ENCODE measurements at regions not wholly inside any gene's neighbourhood (a gene's known extent, or its start where the extent isn't known, plus 50 kb on each side); places are given as distances from the start of the nearest gene placed in this dataset.
A peak's percentile ranks its signal among the peaks of the same experiment; 100 is the strongest.
"Not testable (repeated sequence)": the region's sequence is repeated elsewhere in the genome, so short reads cannot be mapped to it uniquely, and the experiment has no call there.

DNA sequence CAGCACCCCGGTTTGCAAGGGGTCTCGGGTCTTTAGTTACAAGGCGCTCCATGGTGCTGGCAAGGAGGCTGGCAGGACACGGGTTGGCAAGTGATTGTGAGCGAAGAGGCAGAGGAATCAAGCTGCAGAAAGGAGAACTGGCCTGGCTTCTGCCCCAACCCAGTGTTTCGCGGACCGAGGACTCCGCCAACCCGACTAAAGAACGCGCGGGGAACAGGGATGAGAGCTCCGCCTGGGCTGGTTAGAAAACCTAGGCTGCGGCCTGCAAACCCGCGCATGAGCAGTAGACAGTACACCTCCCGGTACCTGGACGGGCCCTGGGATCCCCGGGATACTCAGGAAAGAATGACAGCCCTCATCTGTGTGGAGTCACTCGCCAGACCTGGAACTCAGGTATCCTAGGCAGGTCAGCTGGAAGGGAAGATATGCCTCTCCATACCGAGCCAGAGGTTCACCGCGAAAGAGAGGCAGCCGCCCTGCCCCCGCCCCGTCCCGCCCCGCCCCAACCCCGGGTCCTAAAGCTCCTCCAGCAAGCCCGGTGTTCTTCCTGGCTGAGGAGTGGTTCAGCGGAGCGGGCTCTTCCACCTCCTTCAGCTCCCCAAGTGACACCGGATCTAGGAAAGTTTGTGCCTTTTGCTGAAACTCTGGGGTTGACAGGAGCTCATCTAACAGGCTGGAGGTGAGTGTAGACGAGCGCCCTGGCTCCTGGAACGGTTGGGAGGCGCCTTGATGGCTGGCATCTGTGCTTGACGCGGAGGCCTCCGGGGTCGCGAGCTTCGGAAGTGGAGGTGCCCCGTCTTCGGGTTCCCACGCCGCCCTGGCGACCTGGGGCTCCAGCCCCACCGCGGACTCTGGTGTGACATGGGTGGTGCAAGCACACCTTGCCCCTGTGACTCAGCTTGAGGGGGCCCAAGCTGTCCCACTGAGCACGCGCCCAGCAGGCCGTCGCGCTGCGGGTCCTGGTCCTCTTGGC lies 1847.3 kb upstream of the DEFB115 start:
- H3K4me3 ChIP-seq (ENCODE audit: low read depth, low read length), result peak overlapping the region; percentile 21
- TF ChIP-seq, protein P1, sequence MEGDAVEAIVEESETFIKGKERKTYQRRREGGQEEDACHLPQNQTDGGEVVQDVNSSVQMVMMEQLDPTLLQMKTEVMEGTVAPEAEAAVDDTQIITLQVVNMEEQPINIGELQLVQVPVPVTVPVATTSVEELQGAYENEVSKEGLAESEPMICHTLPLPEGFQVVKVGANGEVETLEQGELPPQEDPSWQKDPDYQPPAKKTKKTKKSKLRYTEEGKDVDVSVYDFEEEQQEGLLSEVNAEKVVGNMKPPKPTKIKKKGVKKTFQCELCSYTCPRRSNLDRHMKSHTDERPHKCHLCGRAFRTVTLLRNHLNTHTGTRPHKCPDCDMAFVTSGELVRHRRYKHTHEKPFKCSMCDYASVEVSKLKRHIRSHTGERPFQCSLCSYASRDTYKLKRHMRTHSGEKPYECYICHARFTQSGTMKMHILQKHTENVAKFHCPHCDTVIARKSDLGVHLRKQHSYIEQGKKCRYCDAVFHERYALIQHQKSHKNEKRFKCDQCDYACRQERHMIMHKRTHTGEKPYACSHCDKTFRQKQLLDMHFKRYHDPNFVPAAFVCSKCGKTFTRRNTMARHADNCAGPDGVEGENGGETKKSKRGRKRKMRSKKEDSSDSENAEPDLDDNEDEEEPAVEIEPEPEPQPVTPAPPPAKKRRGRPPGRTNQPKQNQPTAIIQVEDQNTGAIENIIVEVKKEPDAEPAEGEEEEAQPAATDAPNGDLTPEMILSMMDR (conservative IDR thresholded peaks at IDR 0.05; ENCODE audit: low read depth, low read length), result no peak
- no peak for DNase-seq (ENCODE audit: low read depth)

DNA sequence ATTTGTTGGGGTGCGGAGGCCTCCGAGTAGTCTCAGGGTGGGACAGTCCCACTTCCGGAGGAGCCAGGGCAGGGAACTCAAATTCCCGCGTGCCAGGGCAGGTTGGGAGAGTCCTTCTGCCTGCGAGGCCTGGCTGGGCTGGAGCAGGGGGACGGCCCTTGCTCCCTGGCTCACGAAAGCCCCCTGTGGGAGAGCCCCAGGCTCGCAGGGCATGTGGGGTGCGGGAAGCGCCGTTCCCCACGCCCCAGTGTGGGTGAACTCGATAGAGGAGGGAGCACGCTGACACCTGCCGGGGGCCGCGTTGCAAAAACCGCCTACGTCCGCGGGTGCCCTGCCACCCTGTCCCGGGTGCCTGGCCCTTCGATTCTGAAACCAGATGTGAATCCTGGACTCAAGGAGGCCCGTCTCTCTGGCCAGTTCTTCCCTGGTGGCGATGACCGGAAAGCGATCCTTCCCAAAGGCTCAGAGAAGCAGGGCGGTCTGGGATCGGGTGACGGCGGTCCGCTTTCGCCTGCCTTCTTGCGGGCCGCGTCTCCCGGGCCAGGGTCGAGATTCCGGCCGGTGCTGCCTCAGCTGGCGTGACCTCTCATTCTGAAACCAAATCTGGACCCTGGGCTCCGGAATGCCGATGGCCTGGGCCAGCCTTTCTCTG lies 1846.5 kb upstream of the DEFB115 start:
- H3K4me3 ChIP-seq (ENCODE audit: low read depth, low read length), result no peak overlapping the region
- DNase-seq (ENCODE audit: low read depth), result no peak
- TF ChIP-seq, protein P1 (conservative IDR thresholded peaks at IDR 0.05; ENCODE audit: low read depth, low read length), result no peak

DNA sequence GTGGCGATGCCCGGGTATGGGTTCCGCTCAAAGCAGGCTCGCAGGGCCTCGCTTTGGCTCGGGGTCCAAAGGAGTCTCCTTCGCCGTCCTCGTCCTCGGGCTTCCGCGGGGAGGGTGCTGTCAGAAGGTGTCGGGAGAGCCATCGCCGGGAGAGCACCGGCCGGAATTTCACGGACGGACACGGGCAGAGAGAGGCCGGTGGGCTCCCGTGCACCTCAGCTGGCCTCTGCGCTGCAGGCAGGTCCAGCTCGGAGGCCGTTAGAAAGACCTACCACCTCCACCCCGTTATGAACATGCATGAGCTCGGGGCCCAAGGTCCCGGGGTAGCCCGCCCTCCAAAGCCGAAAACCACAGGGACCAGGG lies 1846.0 kb upstream of the DEFB115 start:
- DNase-seq (ENCODE audit: low read depth); H3K4me3 ChIP-seq (ENCODE audit: low read depth, low read length): not testable (repeated sequence)

DNA sequence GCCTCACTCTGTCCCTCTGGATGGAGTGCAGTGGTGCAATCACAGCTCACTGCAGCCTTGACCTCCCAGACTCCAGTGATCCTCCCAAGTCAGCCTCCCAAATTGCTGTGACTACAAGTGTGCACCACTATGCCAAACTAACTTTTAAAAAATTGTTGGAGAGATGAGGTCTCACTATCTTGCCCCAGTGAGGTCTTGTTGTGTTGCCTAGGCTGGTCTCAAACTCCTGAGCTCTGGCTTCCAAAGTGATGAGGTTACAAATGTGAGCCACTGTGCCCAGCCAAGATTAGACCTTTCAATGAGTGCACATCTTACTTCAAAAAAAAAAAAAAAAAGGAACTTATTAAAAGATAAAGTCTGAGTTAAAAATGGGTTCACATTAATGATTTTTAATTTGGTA lies 1838.1 kb upstream of the DEFB115 start:
- no peak for DNase-seq (ENCODE audit: low read depth)
- H3K4me3 ChIP-seq (ENCODE audit: low read depth, low read length), result no peak overlapping the region
- TF ChIP-seq, protein P1 (conservative IDR thresholded peaks at IDR 0.05; ENCODE audit: low read depth, low read length), result no peak

DNA sequence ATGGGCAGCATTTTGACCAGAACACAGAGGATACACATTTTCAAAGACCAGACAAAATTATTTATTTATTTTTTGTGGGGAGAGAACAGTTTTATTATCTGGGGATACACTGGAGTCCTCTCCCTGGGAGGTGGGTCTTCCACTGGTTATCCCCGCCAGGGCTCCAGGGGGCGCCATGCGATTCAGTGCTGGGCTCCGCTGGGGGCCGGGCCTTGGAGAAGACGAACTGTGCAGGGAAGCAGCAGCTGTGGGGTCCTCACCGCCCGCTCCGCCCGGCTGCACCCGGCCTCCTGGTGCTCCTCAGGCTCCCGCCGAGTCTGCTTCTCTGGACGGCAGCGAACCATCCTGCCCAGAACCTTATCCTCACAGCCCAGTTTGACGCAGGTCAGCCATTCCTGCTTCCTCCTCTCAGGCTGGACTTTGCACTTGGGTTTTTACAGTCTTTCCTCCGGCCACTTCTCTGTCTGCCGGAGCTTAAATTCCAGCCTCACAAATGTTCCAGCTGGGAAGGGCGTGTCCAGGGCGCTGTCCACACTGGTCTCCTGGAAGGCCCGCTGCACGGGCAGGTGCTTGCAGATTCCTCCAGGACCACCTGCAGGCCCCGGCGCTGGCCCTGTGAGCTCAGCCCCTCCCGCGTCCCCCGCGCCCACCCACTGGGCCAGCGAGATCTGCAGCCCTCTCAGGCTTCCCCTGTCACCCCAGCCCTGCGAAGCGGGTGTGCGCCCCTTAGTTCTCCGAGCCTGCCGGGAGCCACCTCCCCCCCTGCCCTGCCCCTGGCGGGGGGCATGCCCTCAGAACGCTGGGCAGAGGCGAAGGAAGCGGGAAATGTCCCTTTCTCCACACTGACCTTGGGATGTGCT lies 1830.0 kb upstream of the DEFB115 start:
- TF ChIP-seq, protein P1 (conservative IDR thresholded peaks at IDR 0.05; ENCODE audit: low read depth, low read length), result no peak
- no peak for DNase-seq (ENCODE audit: low read depth)
- H3K4me3 ChIP-seq (ENCODE audit: low read depth, low read length), result no peak overlapping the region

DNA sequence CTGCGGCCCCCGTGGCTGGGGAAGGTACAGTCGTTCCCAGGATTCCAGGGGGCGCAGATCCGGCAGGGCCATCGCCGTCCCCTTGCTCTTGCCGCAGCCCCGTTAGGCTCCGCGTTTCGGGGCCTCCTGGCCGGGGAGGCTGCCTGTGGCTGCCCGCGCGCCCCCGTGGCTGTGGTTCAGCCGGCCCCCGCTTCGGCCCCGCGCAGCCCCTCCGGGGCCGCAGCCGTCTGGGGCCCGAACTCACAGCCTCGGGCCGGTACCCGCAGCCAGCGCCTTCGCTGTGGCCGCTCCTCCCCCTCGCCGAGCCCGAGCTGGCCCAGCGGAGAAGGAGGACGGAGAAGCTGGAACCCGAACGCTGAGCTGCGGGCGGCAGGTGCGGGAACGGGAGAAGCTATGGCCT lies 1826.9 kb upstream of the DEFB115 start:
- no peak for DNase-seq (ENCODE audit: low read depth)
- TF ChIP-seq, protein P1 (conservative IDR thresholded peaks at IDR 0.05; ENCODE audit: low read depth, low read length), result no peak
- H3K4me3 ChIP-seq (ENCODE audit: low read depth, low read length), result no peak overlapping the region

DNA sequence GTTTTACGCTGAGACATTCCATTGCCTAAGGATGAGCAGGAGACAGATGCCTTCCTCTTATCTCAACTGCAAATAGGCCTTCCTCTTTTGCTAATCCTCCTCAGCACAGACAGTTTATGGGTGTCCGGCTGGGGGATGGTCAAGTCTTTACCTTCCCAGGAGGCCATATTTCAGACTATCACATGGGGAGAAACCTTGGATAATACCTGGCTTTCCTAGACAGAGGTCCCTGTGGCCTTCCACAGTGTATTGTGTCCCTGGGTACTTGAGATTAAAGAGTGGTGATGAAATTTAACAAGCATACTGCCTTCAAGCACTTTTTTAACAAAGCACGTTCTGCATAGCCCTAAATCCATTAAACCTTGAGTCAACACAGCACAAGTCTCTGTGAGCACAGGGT lies 1816.7 kb upstream of the DEFB115 start:
- not testable (repeated sequence) for DNase-seq (ENCODE audit: low read depth); H3K4me3 ChIP-seq (ENCODE audit: low read depth, low read length)
